Mucosa of stomach (tissue), 1 donor: ENCODE measurements at regions not wholly inside any gene's neighbourhood (a gene's known extent, or its start where the extent isn't known, plus 50 kb on each side); places are given as distances from the start of the nearest gene placed in this dataset.
"Not testable (repeated sequence)": the region's sequence is repeated elsewhere in the genome, so short reads cannot be mapped to it uniquely, and the experiment has no call there.

Experiments used
- H3K27me3 ChIP-seq: one replicate; pipeline ENCODE4 v1.7.0; 2013; ENCODE audit warnings: mild to moderate bottlenecking, low read length; ENCODE audit not compliant: control insufficient read depth, insufficient read depth
- H3K36me3 ChIP-seq: one replicate; pipeline ENCODE4 v1.7.0; 2013; ENCODE audit warnings: low read length; ENCODE audit not compliant: control insufficient read depth, insufficient read depth
- H3K4me1 ChIP-seq: one replicate; pipeline ENCODE4 v1.7.0; 2013; ENCODE audit warnings: mild to moderate bottlenecking, low read length; ENCODE audit not compliant: control insufficient read depth, insufficient read depth
- H3K4me3 ChIP-seq: one replicate; pipeline ENCODE4 v1.7.0; 2013; ENCODE audit warnings: low read length
- H3K9ac ChIP-seq: one replicate; pipeline ENCODE4 v1.7.0; 2013; ENCODE audit warnings: mild to moderate bottlenecking, low read length, moderate library complexity
- H3K9me3 ChIP-seq: one replicate; pipeline ENCODE4 v1.7.0; 2013; ENCODE audit warnings: mild to moderate bottlenecking, low read length, moderate library complexity; ENCODE audit not compliant: control insufficient read depth
- donor health status: Pancreatic carcinoma.

GRCh38 chr14:104308534-104308933 lies 170.1 kb downstream of the KIF26A start:
- not testable (repeated sequence) for H3K27me3 ChIP-seq, H3K4me1 ChIP-seq, H3K9ac ChIP-seq, H3K9me3 ChIP-seq, H3K36me3 ChIP-seq, H3K4me3 ChIP-seq

- Histone ChIP-seq H3K4me3 (no peak overlapping the region), H3K36me3 (no peaks in the 10 kb centered on the region), H3K9me3 (no peaks in the 10 kb centered on the region), H3K27me3 (no peaks in the 10 kb centered on the region), H3K4me1 (no peaks in the 10 kb centered on the region), H3K9ac (no peak overlapping the region)
Observed at GRCh38 chr14:104309657-104310369, 171.4 kb downstream of the KIF26A start.

DNA sequence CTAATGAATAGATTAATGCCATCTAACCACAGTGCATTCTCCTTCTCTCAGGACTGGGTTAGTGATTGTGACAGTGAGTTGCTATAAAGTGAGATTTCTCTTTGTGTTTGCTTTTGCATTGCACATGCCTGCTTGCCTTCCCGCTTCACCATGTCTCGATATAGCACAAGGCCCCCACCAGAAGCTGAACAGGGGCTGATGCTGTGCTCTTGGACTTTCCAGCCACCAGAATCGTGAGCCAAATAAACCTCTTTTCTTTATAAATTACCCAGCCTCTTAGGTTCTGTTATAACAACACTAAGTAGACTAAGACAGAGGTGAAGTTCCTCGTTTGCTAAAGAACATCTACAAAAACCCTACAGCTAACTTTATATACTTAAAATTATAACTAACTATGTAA lies 173.0 kb downstream of the KIF26A start:
- no peaks in the 10 kb centered on the region for H3K4me1 ChIP-seq
- H3K9ac ChIP-seq, result no peak overlapping the region
- H3K4me3 ChIP-seq, result no peak overlapping the region
- no peaks in the 10 kb centered on the region for H3K9me3 ChIP-seq
- no peaks in the 10 kb centered on the region for H3K27me3 ChIP-seq
- no peaks in the 10 kb centered on the region for H3K36me3 ChIP-seq

- H3K9me3 ChIP-seq, result no peaks in the 10 kb centered on the region
- H3K4me3 ChIP-seq, result no peak overlapping the region
- H3K36me3 ChIP-seq, result no peaks in the 10 kb centered on the region
- no peaks in the 10 kb centered on the region for H3K27me3 ChIP-seq
- H3K9ac ChIP-seq, result no peak overlapping the region
- no peaks in the 10 kb centered on the region for H3K4me1 ChIP-seq
Observed at GRCh38 chr14:104313674-104314073, 175.3 kb downstream of the KIF26A start.

- H3K4me1 ChIP-seq, result no peaks in the 10 kb centered on the region
- H3K4me3 ChIP-seq, result no peak overlapping the region
- H3K27me3 ChIP-seq, result no peaks in the 10 kb centered on the region
- no peaks in the 10 kb centered on the region for H3K9me3 ChIP-seq
- no peak overlapping the region for H3K9ac ChIP-seq
- H3K36me3 ChIP-seq, result no peaks in the 10 kb centered on the region
Observed at GRCh38 chr14:104314251-104314941, 176.0 kb downstream of the KIF26A start.

DNA sequence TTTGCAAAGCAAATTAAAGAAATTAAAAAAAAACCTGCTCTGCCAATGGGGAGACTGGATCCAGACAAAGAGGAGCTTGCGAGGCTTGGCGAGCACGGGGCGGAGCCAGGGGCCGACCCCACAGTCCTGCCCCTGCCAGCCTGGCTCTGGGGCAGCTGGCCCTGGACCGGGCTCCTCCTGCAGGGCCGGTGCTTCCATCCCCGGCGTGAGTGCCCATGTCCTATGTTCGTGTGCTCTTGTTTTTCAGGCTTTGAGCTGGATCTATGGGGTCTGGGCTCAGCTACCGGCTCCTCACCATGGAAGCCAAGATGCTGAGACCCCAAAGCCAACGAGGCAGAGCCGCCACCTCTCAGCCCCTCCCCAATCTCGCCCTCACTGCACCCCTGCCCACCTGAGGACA lies 176.8 kb downstream of the KIF26A start:
- Histone ChIP-seq H3K9ac (no peak overlapping the region), H3K9me3 (no peaks in the 10 kb centered on the region), H3K27me3 (no peaks in the 10 kb centered on the region), H3K4me3 (no peak overlapping the region), H3K4me1 (no peaks in the 10 kb centered on the region), H3K36me3 (no peaks in the 10 kb centered on the region)

DNA sequence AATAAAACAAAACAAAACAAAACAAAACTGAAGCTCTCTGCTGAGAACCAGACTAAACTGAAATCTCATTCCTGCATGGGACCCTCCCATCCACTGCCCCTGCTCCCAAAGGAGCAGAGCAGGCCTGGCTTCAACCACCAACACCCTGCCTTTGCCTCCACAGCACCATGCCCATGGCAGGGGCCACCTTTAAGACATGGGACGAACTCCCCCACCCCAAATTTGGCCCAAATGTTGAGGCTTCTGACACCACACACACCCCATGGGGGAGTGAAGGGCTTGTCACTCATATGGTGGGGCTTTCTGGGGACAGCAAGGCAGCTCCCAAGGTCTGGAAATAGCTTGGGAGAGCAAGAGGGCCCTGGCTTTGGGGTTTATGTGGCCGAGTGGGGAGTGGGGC lies 177.2 kb downstream of the KIF26A start:
- Histone ChIP-seq H3K36me3 (no peaks in the 10 kb centered on the region), H3K9ac (no peak overlapping the region), H3K4me3 (no peak overlapping the region), H3K4me1 (no peaks in the 10 kb centered on the region), H3K9me3 (no peaks in the 10 kb centered on the region), H3K27me3 (no peaks in the 10 kb centered on the region)

- Histone ChIP-seq H3K9me3 (no peaks in the 10 kb centered on the region), H3K9ac (no peak overlapping the region), H3K27me3 (no peaks in the 10 kb centered on the region), H3K36me3 (no peaks in the 10 kb centered on the region), H3K4me1 (no peaks in the 10 kb centered on the region), H3K4me3 (no peak overlapping the region)
Observed at GRCh38 chr14:104316121-104316722, 177.8 kb downstream of the KIF26A start.

DNA sequence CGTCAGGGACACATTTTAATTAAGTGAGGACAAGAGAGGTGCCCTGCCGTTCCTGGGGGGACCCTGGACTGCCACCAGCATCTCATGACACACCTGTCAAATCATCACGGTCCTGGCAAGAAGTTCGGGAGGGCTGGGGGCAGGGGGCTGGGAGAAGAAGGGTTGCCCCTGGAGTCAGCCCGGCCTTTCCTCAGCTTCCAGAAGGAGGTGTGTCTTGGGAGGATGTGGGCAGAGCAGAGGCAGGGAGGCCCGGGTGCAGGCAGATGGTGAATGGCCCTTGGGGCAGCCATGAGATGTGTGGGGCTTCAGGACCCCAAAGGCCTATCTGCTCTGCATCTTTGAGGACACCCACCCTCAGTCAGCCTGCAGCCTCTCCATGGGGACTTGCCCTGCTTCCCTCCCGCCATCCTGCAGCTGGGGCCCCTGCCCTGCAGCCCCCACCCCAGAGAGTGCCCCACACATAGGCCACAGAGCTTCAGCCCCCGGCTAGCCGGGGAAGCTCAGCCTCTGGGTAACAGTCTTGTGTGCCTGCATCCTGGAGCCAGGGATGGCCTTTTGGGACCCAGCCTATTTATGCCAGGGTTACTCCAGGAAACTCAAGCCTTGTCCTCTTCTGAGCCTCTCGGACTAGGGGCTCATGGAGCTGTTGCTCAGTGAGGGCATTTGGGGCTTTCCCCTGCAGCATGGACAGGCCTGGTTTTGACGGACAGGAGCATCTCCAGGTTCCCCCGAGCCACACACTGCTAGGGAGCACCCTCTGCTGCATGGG lies 178.5 kb downstream of the KIF26A start:
- H3K9ac ChIP-seq, result no peak overlapping the region
- H3K9me3 ChIP-seq, result no peaks in the 10 kb centered on the region

DNA sequence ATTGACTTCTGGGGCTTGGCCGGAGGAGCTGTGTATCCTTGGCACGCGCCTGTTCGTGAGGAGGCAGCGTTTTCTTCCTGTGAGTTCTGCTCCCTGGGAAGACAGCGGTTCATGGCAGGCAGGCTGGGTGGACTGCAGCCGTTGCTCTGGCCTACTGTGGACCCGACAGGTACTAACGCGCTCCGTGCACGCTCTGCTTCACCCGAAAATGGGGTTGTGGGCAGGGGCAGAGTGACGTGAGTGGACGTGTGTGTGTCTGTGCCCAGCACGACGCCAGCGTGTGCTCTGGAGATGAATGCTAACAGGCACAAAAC lies 179.1 kb downstream of the KIF26A start:
- Histone ChIP-seq H3K4me1 (no peaks in the 10 kb centered on the region), H3K36me3 (no peaks in the 10 kb centered on the region), H3K27me3 (no peaks in the 10 kb centered on the region), H3K9me3 (no peaks in the 10 kb centered on the region), H3K4me3 (no peak overlapping the region), H3K9ac (no peak overlapping the region)

More for the DNA sequence above, 178.5 kb downstream of the KIF26A start:
- Histone ChIP-seq H3K36me3 (no peaks in the 10 kb centered on the region), H3K4me1 (no peaks in the 10 kb centered on the region), H3K27me3 (no peaks in the 10 kb centered on the region), H3K4me3 (no peak overlapping the region)

DNA sequence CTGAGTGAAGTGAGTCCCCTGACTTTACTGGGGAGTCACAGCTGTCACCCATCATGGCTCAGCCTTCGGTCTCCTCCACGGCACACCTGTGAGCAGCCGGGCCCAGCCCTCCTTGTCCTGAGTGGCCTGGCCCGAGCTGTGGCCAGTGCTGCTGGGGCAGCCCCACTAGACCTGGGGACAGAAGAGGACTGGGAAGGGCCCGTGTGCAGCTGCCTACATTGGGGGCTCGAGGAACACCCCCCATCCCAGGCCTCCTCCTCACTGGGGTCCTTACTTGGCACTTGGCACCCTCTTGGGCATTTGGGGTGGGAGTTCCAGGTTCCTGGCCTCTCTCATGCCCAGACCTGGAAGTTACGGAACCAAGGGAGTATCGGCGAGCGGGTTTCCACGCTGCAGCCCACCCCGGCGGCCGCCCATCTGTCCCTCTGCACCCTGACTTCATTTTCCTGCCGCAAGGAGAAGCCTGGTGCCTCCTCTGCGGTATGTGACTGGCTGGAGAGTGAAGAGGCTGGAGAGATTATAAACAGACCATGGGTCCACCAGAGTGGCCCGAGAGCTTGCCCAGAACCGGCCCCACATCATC lies 179.7 kb downstream of the KIF26A start:
- Histone ChIP-seq H3K9me3 (no peaks in the 10 kb centered on the region), H3K4me1 (no peaks in the 10 kb centered on the region), H3K4me3 (no peak overlapping the region), H3K9ac (no peak overlapping the region), H3K27me3 (no peaks in the 10 kb centered on the region), H3K36me3 (no peaks in the 10 kb centered on the region)
